HG02970 (cell line): ENCODE measurements at regions not wholly inside any gene's neighbourhood (a gene's known extent, or its start where the extent isn't known, plus 50 kb on each side); places are given as distances from the start of the nearest gene placed in this dataset.

Experiments used
- ATAC-seq: cut with Tn5 transposase; IDR thresholded peaks from one replicate; pipeline ENCODE4 v1.9.1; 2021; ENCODE audit warnings: mild to moderate bottlenecking, moderate library complexity, moderate number of reproducible peaks; ENCODE audit not compliant: unreplicated experiment, low FRiP score

GRCh38 chr2:220959391-220959802 is 612.7 kb downstream of the EPHA4 start:
- ATAC-seq: no peak

GRCh38 chr2:220961143-220961860 is 610.8 kb downstream of the EPHA4 start:
- ATAC-seq: no peak

- no peak for ATAC-seq
Measured at GRCh38 chr2:220962556-220962955, 609.5 kb downstream of the EPHA4 start.

DNA sequence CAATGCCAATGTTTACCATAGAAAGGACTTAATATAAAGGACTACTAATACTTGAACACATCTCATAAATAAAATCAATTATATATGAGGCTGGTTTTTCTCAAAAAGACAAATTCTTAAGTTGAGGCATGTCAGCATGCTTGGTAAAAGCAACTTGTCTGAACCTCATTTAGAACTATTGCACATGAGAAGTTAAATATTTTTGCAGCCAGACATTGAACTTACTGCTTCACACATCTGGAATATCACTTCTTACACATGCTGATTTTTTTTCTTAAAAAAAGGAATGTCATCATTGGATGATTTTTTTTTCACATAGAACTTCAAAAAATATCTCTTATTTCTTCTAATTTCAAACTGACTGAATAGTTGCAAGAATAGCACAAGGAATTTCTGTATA is 609.0 kb downstream of the EPHA4 start:
- no peak for ATAC-seq

DNA sequence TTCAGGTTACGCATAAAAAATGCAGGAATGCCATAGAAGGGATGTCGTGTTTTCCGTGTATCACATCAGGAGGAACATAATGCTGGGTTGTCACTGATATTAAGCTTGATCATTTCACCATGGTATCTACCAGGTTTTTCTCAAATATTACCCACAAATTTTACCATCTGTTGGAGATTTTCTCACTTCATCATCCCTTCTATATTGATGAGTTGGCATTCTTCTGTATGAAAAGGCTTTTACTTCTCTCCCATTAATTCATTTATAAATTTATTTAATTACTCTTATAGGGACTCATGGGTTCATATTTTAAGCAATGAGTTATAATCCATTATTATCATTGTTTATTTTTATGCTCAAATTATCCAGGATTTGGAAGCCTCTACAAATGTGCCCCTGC is 608.2 kb downstream of the EPHA4 start:
- ATAC-seq: no peak

GRCh38 chr2:220966636-220967035 is 605.5 kb downstream of the EPHA4 start:
- ATAC-seq: no peak

- no peak for ATAC-seq
Measured at GRCh38 chr2:220969348-220969747, 602.8 kb downstream of the EPHA4 start.

DNA sequence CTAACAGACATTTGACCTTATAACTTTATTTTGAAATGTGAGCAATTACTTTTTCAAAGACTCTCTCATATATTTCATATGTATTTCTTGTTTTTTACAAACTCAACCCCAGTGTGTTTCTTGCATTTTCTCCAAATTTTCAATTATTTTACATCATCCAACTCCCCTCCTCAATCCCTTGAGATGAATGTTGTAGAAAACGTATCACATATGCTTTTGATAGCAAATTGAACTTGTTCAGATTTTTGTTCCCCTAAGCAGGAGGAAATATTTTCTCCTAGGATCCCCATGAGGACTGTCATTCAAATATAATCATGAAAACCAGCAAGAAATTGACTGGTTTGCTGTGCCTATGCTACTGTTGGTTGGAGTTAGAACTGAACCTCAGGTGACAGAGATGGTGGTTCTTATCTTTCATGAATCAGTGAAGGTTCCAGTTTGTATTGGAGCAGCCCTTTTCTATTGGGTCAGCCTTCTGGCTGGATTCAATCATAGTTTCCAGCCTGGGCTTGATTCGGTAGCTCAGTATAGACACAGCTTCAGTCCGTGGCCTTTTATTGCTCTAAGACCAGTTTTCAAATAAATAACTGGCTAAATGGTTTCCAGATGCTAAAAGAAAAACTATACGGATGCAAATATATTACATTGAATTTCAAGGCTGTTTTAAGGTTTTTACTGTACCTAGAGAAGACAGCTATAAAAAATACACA is 591.0 kb downstream of the EPHA4 start:
- no peak for ATAC-seq

- no peak for ATAC-seq
Measured at GRCh38 chr2:220981926-220982325, 590.2 kb downstream of the EPHA4 start.

- no peak for ATAC-seq
Measured at GRCh38 chr2:220985561-220985960, 586.5 kb downstream of the EPHA4 start.

GRCh38 chr2:220987839-220988238 is 584.3 kb downstream of the EPHA4 start:
- ATAC-seq: no peak

DNA sequence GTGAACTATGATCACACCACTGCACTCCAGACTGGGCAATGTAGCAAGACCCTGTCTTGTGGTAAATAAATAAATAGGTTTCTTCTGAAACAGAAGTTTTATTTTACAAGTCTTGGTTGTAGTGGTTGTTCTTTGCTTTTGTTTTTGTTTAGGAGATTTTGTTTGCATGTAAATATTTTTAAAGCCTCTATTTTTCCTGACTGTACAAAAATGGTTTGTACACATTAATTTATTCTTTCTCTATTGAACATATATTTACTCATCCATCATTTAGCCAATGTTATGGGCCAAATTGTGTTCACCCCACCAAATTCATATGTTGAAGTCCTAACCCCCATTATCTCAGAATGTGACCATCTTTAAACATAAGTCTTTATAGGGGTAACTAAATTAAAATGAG is 580.1 kb downstream of the EPHA4 start:
- ATAC-seq: no peak

DNA sequence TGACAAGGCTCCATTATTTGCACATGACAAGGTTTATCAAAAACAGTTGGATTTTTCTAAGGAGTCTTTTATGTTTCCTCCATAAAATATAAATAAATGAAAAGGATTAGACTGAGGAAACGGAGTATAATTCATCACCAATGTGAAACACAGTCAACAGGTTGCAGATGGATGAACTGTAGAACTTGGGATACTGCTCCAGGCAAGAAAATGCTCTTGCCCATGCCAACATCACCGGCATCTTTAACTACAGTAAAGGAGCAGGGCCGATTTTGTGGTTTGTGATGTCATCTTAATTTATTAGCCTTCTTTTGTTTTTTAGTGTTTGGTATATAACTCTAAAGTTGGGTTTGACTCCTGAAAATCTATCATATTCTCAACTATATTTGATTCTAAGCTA is 577.3 kb downstream of the EPHA4 start:
- ATAC-seq: no peak

- no peak for ATAC-seq
Measured at GRCh38 chr2:220995581-220995980, 576.5 kb downstream of the EPHA4 start.

GRCh38 chr2:220998156-220998555 is 573.9 kb downstream of the EPHA4 start:
- ATAC-seq: no peak

DNA sequence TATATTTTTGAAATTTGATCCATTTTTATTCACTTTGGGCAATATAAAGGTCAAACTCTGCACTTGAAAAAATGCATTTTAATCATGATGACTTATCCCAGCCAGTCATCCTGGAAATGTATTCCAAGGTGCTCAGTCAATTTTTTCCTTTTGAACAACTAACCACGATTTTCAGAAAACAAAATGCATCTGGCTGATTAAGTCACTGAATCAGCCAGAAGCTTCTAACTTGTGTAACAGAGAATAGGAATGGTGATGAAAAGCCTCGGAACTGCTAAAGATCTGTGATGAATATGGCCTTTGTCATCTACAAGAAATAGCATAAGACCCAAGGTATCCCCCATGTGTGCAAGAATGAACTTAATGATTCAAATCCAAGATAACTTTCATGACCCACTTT is 572.7 kb downstream of the EPHA4 start:
- ATAC-seq: no peak

DNA sequence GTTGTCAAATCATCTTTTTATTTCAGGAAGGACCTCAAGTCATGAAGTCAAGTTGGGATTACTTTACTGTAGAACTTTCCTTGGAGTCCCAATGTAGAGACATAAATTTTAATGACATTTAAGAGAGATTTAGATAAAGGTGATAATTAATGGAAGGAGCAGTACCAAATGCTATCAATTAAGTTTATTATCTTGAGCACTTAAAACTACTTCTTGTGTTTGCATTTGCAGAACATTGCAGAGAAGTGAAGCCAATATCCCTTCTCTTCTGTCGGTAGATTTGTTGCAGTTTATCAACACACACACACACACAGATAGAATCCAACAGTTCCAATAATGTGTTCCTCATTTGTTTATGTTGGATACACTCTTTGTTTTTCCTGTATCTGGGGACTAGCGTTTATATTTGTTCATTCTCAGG is 570.7 kb downstream of the EPHA4 start:
- no peak for ATAC-seq

DNA sequence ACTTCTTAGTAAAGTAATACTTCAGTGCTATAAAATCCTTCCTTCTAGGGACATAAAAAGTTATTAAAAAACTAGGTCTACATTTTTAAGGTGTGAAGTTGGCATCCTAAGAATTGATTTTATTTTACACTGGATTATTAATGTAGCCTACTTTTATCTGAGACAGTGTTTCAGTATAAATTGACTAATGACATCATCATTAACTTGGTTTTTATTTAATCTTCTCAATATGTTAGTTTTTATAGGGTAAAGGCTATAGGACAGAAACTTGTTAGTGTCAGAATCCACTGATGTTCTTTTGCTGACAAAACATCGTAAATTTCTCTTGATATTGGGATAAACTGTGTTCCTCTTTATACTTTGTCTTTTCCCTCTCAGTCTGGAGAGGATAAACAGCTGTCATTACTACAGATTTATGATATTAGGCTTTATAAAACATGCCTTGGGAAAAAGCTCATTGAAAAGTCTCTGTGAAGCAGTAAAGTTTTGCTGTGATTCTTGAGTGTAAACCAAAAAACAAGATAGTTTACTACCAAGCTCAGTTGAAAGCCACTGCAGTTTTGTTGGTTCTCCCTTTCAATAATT is 569.9 kb downstream of the EPHA4 start:
- no peak for ATAC-seq

DNA sequence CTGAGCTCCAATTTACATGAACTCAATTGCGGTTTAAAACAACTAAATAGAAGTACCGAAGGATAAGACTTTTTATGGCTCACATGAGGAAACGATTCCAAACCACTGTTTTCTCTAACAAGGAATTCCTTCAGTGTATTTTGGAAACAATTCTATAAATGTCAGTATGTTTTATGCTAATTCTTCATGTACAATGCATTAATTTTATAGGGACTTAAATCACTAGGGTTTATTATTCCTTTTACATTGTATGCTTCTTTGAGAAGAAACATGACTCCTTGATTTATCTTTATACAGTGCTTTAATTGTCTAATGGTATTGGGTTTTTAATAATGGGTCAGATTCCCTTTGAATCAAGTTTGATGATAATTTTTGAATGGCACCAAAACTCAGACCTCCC is 566.8 kb downstream of the EPHA4 start:
- ATAC-seq: no peak

GRCh38 chr2:221006084-221006483 is 566.0 kb downstream of the EPHA4 start:
- ATAC-seq: no peak

GRCh38 chr2:221016551-221016950 is 555.6 kb downstream of the EPHA4 start:
- ATAC-seq: no peak

DNA sequence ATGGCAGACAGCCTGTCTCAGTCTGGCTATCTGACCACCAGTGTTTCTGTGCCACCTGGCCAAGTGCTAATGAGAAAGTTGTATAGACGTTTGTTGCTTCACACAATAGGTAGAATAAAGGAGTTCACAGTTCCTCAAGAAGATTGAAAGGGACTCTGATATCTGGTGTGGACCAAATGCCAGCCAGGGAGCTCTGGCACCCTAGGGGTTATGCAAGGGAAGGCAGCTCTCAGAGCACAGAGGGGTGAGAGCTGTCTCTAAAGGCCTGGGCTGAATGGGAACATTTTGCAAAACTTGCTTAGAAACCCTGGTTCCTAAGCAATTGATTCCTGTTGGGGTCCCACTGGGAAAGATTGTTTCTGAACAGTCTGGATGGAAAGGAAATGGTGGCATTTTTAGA is 553.8 kb downstream of the EPHA4 start:
- ATAC-seq: no peak
